Natural killer cell (primary cell): ENCODE measurements at regions not wholly inside any gene's neighbourhood (a gene's known extent, or its start where the extent isn't known, plus 50 kb on each side); places are given as distances from the start of the nearest gene placed in this dataset.

Experiments
- ATAC-seq, 3 donors: fragments of 150-1000 bp in 2 of 3; fragments of 200-7000 bp in 1 of 3; cut with Tn5 transposase; 1 replicate in 1 of 3; 2 replicates in 2 of 3; pipeline ENCODE4 v1.10.0; 2021; ENCODE audit warnings: mild to moderate bottlenecking in 2 of 3, moderate library complexity in 2 of 3
- DNase-seq, 2 donors: peaks; one replicate each; pipeline versions ENCODE4 v3.0.0 to v3.0.0-alpha.2; 2013 to 2021; ENCODE audit warnings: mixed read lengths in 1 of 2
- H3K27ac ChIP-seq: one replicate; pipeline ENCODE4 v1.5.1; 2013; ENCODE audit warnings: mild to moderate bottlenecking, low read length
- H3K27me3 ChIP-seq: one replicate; pipeline ENCODE4 v1.6.1; 2013; ENCODE audit warnings: low read length; ENCODE audit not compliant: control insufficient read depth, insufficient read depth
- H3K36me3 ChIP-seq: one replicate; pipeline ENCODE4 v1.6.1; 2013; ENCODE audit warnings: low read length; ENCODE audit not compliant: control insufficient read depth, insufficient read depth
- H3K4me1 ChIP-seq: one replicate; pipeline ENCODE4 v1.6.1; 2013; ENCODE audit warnings: low read length; ENCODE audit not compliant: control insufficient read depth, insufficient read depth
- H3K4me3 ChIP-seq: one replicate; pipeline ENCODE4 v1.5.1; 2013; ENCODE audit warnings: low read length
- H3K9me3 ChIP-seq: one replicate; pipeline ENCODE4 v1.6.1; 2013; ENCODE audit warnings: low read length; ENCODE audit not compliant: control insufficient read depth, insufficient read depth
- H3K27ac Mint-ChIP-seq, 2 donors: one replicate each; pipeline ENCODE4 v1.8.0; 2022; ENCODE audit warnings: mild to moderate bottlenecking in 2 of 2, mixed read lengths in 2 of 2, moderate library complexity in 1 of 2
- H3K27me3 Mint-ChIP-seq, 2 donors: one replicate each; pipeline ENCODE4 v1.8.0; 2022; ENCODE audit warnings: low read depth in 2 of 2, mixed read lengths in 2 of 2
- H3K36me3 Mint-ChIP-seq: one replicate; pipeline ENCODE4 v1.8.0; 2022; ENCODE audit warnings: mixed read lengths
- H3K4me1 Mint-ChIP-seq, 2 donors: one replicate each; pipeline ENCODE4 v1.8.0; 2022; ENCODE audit warnings: mixed read lengths in 2 of 2
- H3K4me3 Mint-ChIP-seq: one replicate; pipeline ENCODE4 v1.8.0; 2022; ENCODE audit warnings: mild to moderate bottlenecking, moderate library complexity, mixed read lengths
- H3K9me3 Mint-ChIP-seq, 2 donors: one replicate each; pipeline ENCODE4 v1.8.0; 2022; ENCODE audit warnings: mixed read lengths in 2 of 2
- WGBS: methylation state at CpG from one replicate; pipeline ENCODE4 v1.1.7; 2013; ENCODE audit warnings: missing lambda C conversion rate; ENCODE audit not compliant: insufficient coverage; 5-methylcytosine and 5-hydroxymethylcytosine counted together
- intact Hi-C: fragments of 100-400 bp; cut with micrococcal nuclease; formaldehyde crosslinking; loops from one replicate; pipeline ENCODE4 v1.14.2; 2022
- TF ChIP-seq, protein P1 (sequence below): fragments of 200-600 bp; IDR thresholded peaks from one replicate; pipeline ENCODE4 v1.8.0; 2022; ENCODE audit warnings: antibody characterized with exemption

DNA sequence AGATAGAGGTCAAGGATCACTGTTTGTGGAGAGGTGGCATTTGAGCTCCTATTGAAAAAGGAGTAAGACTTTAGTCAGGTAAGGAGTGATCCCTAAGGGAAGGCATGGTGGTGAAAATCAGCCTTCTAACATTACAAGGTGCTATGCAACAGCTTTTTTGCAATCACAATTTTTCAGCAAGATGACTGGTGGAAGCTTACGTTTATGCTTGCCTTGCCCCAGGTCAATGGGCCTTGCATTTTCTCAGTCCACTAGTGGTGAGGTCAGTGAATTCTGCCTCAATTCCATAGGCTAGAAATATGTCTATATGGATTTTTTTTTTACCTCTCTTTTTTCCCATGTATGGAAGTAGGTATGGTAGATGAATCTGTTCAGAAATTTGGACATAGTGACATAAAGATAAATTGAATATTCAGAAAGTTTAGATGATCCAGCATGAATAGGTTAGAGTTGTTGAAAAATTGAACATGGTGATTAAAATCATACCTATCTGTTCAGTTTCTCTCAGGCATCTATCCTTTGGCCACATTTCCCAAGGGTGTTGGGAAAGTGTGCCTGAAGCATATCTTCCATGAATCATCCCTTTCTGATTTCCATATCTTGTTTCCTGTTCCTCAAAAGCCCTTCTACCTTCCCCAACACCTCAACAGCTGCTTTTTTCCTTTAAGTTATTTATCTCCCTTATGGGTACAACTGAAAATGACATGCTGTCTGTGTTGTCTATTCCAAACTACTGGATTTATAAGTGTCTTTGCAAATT, 71.9 kb upstream of the PTPRZ1 start:
- H3K27ac Mint-ChIP-seq: no peak overlapping the region
- Histone ChIP-seq H3K4me3 (no peak overlapping the region), H3K27me3 (no peaks in the 10 kb centered on the region), H3K36me3 (no peaks in the 10 kb centered on the region), H3K27ac (no peak overlapping the region), H3K4me1 (no peaks in the 10 kb centered on the region), H3K9me3 (no peaks in the 10 kb centered on the region)
- peaks cover 2 to 3% of the 10 kb centered on the region in 2 donors for H3K9me3 Mint-ChIP-seq
- DNase-seq (no peak), ATAC-seq (no peak)
- 100% methylated on average over 1 of the region's 1 CpG for WGBS
- TF ChIP-seq, protein P1, sequence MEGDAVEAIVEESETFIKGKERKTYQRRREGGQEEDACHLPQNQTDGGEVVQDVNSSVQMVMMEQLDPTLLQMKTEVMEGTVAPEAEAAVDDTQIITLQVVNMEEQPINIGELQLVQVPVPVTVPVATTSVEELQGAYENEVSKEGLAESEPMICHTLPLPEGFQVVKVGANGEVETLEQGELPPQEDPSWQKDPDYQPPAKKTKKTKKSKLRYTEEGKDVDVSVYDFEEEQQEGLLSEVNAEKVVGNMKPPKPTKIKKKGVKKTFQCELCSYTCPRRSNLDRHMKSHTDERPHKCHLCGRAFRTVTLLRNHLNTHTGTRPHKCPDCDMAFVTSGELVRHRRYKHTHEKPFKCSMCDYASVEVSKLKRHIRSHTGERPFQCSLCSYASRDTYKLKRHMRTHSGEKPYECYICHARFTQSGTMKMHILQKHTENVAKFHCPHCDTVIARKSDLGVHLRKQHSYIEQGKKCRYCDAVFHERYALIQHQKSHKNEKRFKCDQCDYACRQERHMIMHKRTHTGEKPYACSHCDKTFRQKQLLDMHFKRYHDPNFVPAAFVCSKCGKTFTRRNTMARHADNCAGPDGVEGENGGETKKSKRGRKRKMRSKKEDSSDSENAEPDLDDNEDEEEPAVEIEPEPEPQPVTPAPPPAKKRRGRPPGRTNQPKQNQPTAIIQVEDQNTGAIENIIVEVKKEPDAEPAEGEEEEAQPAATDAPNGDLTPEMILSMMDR: no peak
- H3K27me3 Mint-ChIP-seq: no peaks in the 10 kb centered on the region
- intact Hi-C loops: no loop called here
- H3K36me3 Mint-ChIP-seq: no peaks in the 10 kb centered on the region
- no peak overlapping the region for H3K4me3 Mint-ChIP-seq
- no peaks in the 10 kb centered on the region for H3K4me1 Mint-ChIP-seq

DNA sequence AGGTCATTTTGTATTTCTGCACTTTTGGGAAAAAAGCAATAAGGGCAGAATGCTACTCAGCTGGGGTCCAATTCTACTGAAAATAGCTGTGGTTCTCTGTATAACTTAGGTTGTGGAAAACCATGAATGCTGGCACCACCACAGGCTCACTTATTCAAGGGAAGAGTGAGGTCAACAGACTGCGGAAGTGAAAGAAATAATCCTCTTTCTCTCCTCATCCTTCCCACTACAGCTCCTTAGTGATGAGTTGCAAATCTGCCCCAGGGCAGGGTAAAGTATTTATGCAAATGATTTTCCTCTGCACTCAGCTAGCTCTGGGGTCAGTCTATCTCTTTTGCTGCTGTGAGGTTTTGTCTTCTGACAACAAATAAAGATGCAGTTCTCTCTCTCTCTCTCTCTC, 74.1 kb upstream of the PTPRZ1 start:
- Histone ChIP-seq H3K27me3 (no peaks in the 10 kb centered on the region), H3K4me1 (no peaks in the 10 kb centered on the region), H3K4me3 (no peak overlapping the region), H3K27ac (no peak overlapping the region), H3K9me3 (no peaks in the 10 kb centered on the region), H3K36me3 (no peaks in the 10 kb centered on the region)
- Mint-ChIP-seq H3K9me3 (peaks cover 2 to 3% of the 10 kb centered on the region in 2 donors), H3K27me3 (no peaks in the 10 kb centered on the region), H3K36me3 (no peaks in the 10 kb centered on the region), H3K27ac (no peak overlapping the region), H3K4me1 (no peaks in the 10 kb centered on the region), H3K4me3 (no peak overlapping the region)
- ATAC-seq: no peak
- 80% methylated on average over 1 of the region's 1 CpG for WGBS
- TF ChIP-seq, protein P1: no peak
- DNase-seq: no peak
- intact Hi-C loops: no loop called here

DNA sequence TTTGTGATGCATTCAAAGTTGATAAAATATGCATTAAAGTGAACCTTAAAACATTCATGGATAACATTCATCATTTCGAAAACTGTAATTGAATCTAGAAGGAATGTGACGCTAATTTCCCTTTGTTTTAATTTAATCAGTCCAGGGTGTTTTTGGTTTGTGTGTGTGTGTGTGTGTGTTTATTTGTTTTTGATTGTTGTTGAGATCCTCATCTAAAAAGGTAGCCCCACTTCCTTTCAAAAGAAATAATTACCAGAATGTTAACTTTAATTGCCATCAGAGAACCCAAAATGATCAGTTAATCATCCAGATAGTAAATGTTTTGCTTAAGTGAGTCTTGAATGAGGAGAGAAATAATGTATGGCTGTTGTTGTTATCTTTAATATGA, 74.5 kb upstream of the PTPRZ1 start:
- H3K27me3 ChIP-seq: no peaks in the 10 kb centered on the region
- Mint-ChIP-seq H3K36me3 (no peaks in the 10 kb centered on the region), H3K27ac (no peak overlapping the region), H3K27me3 (no peaks in the 10 kb centered on the region), H3K4me1 (no peaks in the 10 kb centered on the region), H3K4me3 (no peak overlapping the region), H3K9me3 (peaks cover 2 to 3% of the 10 kb centered on the region in 2 donors)
- DNase-seq (no peak), ATAC-seq (no peak)
- no peak overlapping the region for H3K27ac ChIP-seq
- H3K36me3 ChIP-seq: no peaks in the 10 kb centered on the region
- TF ChIP-seq, protein P1: no peak
- H3K9me3 ChIP-seq: no peaks in the 10 kb centered on the region
- H3K4me1 ChIP-seq: no peaks in the 10 kb centered on the region
- WGBS: no CpG with 5 or more reads among the region's 2 CpGs
- H3K4me3 ChIP-seq: no peak overlapping the region
- intact Hi-C loops: no loop called here
